ENCODE measurements at regions not wholly inside any gene's neighbourhood (a gene's known extent, or its start where the extent isn't known, plus 50 kb on each side); places are given as distances from the start of the nearest gene placed in this dataset.
A peak's percentile ranks its signal among the peaks of the same experiment; 100 is the strongest.
"Not testable (repeated sequence)": the region's sequence is repeated elsewhere in the genome, so short reads cannot be mapped to it uniquely, and the experiment has no call there.

DNA sequence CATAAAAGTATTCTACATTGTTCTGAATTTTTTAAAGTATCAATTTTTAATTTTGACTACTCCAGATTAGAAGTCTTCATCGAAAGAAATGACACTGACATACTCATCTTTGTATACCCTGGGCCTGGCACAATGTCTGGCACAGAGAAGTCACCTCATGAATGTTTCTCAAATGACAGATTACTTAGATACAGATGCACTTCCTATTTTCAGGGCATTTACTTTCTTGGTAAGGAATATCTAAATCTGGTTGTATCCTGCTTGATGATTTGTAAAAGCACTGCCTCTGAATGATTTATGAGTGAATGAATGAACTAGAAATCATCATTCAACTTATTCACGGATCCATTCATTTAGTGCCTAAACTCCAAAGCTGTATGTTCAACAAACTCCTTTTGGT, 1784.7 kb downstream of the LRRC4C start:
- no peak for DNase-seq

DNA sequence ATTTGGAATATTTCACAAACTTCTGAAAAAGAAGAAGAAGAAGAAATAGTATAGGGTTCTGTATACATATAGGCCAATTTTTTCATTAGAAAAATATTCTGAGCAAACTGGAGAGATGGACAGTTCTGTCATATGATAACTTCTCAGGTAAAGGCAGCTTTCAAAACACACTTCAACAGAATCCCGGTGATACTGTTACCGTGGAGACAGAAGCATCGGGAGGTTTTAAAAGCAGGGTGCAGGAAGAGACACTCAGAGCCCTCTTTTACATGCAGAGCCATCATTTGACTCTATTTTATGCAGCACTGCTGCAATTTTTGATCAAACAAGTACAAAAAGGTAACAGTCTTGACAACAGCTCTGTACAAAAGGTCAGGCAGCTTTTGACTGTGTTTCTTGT, 1785.4 kb downstream of the LRRC4C start:
- no peak for DNase-seq

DNA sequence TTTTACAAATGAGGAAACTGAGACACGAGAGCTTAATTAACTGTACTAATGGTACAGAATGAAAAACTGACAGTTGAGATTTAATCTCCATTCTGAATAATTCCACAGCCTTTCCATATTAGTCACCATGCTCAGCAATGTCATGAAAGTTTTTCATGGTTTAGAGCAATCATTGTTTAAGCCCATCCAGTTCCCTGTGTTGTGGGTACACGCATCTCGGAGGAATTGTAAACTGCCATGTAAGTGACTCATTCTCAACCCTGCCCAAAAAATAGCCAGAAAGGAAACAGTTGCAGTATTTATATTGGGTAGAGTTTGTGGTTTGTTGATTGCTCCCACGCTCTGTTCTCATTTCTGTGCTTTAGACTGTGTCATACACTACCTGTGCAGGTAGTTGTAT, 1790.8 kb downstream of the LRRC4C start:
- no peak for DNase-seq

DNA sequence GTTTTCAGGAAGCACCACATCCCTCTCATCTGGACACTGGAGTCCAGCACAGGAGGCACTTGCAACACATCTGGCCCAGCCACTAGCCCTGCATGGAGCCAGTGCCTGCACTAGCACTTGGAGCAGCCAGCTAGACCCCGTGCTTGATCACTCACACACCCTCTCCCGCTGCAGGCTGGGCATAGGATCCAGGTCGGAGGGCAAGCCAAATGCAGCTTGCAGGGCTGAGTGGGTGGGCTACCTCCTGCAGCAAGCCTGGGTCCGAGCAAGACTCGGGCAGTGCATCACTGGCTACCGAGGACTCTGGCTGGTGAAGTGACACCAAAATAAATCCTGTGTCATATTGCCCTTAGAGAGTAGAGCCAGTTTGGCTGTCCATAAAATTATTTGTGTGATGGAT, 1795.4 kb downstream of the LRRC4C start:
- DNase-seq = no peak

DNA sequence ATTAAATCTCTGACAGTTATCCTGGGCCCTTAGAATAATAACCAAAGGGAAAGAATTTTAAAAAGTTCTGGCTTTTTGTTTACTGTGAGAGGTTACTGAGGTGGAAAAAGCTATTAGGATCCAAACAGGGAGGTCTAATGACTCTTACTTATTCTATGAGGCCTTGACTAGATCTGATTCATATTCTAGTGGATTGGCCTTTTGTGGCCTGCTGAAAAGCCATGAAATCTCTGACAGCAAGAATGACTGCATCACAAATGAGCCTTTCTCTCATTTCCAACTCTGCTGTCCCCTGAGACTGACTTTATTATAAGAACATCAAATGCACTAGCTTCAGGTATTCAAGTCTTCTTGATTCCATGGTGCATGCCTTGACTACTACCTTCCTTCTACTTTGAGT, 1797.6 kb downstream of the LRRC4C start:
- DNase-seq = no peak

DNA sequence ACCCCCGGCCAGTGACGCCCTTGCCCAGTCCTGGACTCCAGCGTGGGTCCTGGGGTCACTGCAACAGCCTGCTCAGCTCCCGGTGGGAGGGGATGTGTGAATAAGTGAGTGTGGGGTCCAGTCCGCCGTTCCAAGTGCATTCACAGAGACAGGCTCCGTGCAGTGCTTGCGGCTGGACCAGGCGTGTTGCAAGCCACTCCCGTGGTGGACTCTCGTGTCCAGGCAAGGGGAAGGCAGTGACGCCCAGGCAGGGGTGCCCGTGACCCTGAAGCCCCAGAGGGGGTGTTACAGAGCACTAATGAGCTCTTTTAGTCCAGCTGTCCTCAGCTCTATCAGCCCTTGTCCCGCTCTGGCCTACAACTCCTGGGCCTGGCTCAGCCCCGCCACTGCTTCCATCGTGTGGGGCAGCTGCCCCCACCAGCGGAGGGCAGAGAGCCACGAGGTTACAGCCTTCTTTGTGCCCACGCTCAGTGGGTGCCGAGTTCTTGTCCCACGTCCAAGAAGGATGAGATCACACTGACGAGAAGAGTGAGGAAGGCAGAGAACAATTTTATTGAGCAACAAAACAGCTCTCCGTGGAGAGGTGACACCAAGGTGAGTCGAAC, 1807.5 kb downstream of the LRRC4C start:
- no peak for DNase-seq

DNA sequence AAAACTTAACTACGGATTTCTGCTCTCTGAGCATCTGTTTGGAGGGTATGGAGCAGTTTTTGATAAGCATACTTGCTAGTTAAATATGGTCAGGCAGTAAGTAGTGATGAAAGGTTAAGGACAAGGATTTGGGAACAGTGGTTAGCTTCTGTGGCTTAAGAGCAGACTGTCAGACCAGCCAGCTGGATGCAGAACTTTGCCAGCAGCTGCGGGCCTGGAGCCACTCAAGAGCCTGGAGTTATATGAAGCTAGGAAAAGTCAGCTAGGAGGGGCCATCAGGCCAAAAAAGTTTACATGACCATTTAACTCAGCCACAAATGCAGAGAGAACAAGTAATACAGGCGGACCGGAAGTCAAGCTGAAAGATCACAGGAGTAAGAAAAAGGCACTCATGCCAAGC, 1817.7 kb downstream of the LRRC4C start:
- DNase-seq = no peak

DNA sequence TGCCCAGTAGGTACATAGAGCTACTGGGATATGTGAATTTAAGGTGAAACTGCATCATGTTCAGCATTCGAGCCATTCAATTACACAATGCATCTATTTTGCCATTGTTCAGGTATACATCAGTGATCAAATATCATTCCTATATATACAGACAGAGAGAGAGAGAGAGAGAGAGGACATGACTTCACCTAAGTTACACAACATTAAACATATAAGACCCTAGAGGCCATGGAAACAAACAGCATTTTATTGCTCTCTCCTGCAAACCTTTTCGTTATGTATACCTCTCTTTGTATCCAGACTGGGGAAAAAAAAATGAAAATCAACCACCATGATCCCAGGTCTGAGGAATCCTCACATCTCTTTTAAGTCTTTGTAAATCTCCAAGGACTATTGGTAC, 1829.1 kb downstream of the LRRC4C start:
- DNase-seq = no peak

DNA sequence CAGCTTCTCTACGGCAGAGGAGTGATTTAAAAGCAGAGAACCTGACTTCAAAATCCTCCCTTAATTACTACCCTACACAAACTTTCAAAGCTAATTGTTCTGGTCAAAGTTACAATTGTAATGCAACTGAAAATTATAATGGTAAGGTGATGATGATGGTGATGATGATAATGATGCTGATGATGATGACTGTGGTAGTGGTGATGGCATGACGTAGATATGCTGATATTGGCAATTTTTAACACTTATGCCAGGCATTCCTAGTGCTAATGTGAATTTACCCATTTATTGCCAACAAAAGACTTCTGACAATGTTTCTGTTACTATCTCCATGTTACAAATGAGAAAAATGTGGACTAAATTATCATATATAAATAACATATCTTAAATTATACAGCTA, 1831.1 kb downstream of the LRRC4C start:
- no peak for DNase-seq

DNA sequence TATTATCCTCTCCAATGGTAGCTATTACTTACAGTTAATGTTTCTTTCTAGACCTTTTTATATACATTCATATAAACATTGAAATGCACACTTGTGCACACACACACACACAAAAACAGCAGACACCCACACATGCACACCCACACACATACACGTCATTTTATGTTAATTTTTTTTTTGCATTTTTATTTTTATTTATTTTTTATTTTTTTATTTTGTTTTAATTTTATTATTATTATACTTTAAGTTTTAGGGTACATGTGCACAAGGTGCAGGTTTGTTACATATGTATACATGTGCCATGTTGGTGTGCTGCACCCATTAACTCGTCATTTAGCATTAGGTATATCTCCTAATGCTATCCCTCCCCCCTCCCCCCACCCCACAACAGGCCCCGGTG, 1839.1 kb downstream of the LRRC4C start:
- not testable (repeated sequence) for DNase-seq

DNA sequence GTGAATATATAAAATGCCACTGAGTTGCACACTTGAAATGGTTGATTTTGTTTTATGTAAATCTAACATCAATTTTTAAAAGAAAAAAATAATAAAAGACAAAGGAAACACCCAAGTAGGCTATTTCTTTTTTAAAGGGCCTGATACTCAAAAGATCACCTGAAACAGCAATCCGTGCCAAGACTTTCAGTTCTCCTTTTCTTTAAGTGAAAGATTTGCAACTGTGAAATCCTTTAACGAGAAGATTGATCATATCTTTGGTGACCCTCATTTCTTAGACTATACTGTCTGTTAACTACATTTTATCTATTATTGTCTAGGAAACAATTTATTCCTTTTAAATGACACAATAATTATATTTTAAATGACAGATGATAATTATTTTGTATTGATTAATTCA, 1841.5 kb downstream of the LRRC4C start:
- no peak for DNase-seq

DNA sequence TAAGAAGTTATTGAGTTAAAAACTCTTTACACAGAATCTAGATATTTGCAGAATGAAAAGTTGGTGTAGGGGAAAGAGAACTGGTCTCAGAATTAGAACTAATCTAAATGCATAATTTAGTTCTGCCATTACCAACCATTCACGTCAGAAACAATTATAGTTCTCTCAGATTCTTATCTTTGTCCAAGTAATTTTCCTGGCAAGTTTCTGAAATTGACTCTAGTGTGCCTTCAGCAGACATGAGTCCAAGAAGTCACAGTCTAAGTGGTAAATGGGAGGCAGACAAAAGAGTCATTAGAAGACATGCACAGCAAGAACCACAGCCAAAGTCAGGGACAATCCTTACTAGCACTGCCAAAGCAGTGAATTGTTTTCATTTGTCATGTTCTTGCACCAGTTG, 1870.1 kb downstream of the LRRC4C start:
- DNase-seq = no peak

DNA sequence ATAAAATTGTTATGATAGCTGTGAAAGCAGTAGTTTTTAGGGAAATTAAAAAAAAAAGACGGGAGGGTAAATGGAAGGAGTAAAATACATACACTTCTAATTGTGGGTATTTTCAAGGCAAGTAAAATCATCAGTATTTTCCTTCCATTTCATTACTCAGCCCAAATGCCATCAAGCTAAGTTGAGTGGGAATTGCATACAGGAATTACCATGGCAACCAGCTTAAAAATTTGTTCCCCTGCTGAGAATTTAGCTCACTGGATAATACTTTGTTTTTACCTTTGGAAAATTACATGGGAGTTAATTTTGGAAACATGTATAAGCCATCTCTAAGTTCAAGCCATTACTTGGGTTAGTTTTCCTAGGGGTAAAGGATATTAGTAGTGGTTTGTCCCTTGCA, 1873.4 kb downstream of the LRRC4C start:
- DNase-seq = no peak

DNA sequence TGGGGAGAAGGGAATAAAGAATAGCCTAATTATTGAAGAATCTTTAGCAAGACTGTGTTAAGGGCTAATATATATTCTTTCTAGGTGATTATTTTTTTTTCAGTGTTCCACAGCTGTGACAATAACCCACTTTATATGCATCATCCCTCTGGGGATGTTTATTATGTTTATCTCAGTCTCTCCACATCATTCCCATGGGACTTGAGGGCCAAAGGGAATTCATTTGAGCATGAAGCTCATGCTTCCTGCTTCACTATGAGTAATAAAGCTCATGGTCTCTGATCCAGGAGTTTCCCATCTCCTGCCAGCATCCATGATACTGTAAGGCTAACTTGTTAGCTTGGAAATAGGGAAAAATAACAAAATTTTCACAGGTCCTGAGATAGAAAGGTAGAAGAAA, 1888.4 kb downstream of the LRRC4C start:
- no peak for DNase-seq

DNA sequence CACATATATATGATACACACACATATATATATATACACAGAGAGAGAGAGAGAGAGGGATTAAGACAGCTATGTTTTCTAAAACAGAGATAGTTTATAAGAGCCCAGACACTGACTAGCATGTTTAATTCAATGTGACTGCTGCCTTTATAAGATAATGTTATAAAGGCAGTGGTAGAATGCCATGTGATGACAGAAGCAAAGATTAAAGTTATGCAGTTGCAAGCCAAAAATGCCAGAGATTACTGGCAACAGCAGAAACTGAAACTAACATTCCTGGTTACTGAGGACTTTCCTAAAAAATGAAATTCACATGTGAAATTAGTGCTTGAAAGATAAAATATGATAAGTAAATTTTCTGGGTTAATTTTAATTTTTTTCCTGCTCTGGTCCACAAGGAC, 1888.9 kb downstream of the LRRC4C start:
- no peak for DNase-seq

DNA sequence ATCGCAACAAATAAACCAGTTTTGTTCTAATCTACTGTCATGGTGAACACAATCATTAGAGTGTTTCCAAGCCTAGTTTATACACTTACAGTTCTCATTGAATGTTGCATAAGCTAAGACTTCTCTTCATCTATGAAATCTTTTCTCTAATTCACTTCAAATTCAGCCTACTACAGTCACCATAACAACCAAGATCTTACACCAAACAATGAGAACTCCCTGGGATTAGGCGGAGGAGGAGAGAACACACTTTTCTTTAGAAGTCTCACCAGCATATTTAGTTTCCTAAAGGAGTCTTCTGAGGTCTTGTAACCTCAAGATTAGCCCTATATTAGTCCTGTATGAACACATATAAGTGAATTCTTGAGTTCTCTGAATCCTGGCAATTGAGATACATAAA, 1889.7 kb downstream of the LRRC4C start:
- peak; percentile 7 for DNase-seq

DNA sequence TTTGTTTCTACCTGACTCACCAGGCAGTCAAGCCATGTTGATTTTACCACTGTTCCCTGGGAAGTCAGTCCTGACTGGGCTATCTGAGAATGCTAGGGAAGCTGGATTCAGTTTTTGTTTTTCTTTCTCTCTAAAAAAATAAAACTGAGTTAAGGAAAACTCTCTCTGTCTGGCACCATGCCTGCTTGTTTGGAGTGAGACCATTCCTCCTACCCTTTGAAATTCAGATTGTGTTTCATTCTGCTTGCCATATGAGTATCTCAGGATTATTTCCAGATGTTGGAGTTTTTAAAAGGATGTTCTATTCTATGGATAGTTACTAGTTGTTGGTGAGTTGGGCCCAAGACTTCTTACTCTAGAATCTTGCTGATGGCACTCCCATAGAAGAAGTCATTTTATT, 1917.0 kb downstream of the LRRC4C start:
- DNase-seq = peak; percentile 44

DNA sequence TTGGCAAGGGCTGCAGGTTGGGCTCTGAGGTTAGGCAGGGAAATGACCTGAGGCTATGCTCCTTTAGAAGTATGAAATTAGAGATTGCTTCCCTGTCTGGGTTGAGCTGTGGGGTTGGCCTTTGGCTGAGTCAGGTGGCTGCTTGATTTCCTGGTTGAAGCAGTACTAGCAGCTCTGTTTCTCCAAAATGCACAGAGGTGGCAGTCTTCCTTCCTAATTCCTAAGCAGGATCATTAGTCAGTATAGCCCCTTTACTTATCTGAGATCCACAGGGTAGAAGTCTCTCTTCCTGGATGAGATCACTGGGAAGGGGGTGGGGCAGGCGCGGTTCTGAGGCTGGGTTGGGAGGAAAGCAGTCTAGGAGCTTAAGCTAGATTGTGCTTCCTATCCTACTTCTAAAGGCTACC, 1917.5 kb downstream of the LRRC4C start:
- DNase-seq = no peak

DNA sequence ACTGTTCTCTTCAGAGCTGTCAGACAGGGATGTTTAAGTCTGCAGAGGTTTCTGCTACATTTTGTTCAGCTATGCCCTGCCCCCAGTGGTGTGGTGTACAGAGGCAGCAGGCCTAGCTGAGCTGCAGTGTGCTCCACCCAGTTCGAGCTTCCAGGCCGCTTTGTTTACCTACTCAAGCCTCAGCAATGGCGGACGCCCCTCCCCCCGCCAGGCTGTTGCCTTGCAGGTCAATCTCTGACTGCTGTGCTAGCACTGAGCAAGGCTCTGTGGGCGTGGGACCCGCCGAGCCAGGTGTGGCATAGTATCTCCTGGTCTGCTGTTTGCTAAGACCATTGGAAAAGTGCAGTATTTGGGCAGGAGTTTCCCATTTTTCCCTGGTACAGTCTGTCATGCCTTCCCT, 1923.1 kb downstream of the LRRC4C start:
- DNase-seq = not testable (repeated sequence)

Data from muscle of arm (tissue), 1 donor.